Right cardiac atrium (tissue), 5 donors: ENCODE measurements at regions not wholly inside any gene's neighbourhood (a gene's known extent, or its start where the extent isn't known, plus 50 kb on each side); places are given as distances from the start of the nearest gene placed in this dataset.

Experiments used
- ATAC-seq, 2 donors: fragments of 200-7000 bp; cut with Tn5 transposase; one replicate each; pipeline versions ENCODE4 v1.8.0 to v1.9.1; 2020; ENCODE audit warnings: moderate library complexity in 2 of 2, mild to moderate bottlenecking in 1 of 2
- DNase-seq, 3 donors: peaks; one replicate each; pipeline ENCODE4 v3.0.0-alpha.2; 2020
- H3K27ac ChIP-seq: one replicate; pipeline ENCODE4 v1.5.1; 2013; ENCODE audit warnings: mild to moderate bottlenecking, low read length, control low read depth, moderate library complexity
- H3K27me3 ChIP-seq: one replicate; pipeline ENCODE4 v1.6.1; 2013; ENCODE audit not compliant: control insufficient read depth, insufficient read depth
- H3K4me1 ChIP-seq: one replicate; pipeline ENCODE4 v1.6.1; 2013; ENCODE audit warnings: low read length; ENCODE audit not compliant: control insufficient read depth, insufficient read depth
- H3K4me3 ChIP-seq: one replicate; pipeline ENCODE4 v1.5.1; 2013; ENCODE audit warnings: low read length, control low read depth
- H3K9me3 ChIP-seq: one replicate; pipeline ENCODE4 v1.6.1; 2013; ENCODE audit warnings: low read length; ENCODE audit not compliant: control insufficient read depth
- WGBS: extraction: QIAGEN DNeasy Blood & Tissue Kit; methylation state at CpG from one replicate; pipeline ENCODE4 v1.1.7; 2013; 5-methylcytosine and 5-hydroxymethylcytosine counted together
- intact Hi-C, 4 donors: fragments of 100-400 bp; cut with DNase I; formaldehyde crosslinking; loops; one replicate each; pipeline versions ENCODE4 v1.11.0 to v1.14.0; 2022 to 2023
- donor health status: healthy with polysubstance abuse.
- donor health status: DM: no; HTN: yes; CAD: no.
- donor health status: DM: no; HTN: no; CAD: no.
- donor health status: DM: no; HTN: yes; CAD: no; lungs with severe emphysema.
- donor health status: DM: yes; HTN: yes; CAD: no.

DNA sequence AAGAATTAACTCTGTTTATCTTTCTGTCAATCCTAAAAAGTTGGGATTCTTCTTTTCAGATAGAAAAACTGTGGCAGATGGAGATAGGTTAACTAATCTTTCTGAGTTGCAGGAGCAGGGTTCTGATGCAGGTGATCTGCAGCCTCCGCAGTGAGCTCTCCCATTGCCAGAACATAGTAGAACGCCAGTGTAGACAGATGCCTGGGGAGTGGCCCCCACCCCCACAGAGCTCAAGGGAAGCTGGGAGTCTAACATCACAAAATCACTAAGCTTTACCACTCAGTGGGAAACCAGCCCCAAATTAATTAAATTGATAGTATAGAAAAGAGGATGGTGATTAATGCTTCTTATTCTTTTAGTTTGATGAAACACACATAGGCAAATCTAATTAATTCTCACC lies 295.0 kb upstream of the ATP10A start:
- no peaks in the 10 kb centered on the region for H3K4me1 ChIP-seq
- H3K27me3 ChIP-seq: no peaks in the 10 kb centered on the region
- 87% methylated on average over 2 of the region's 2 CpGs for WGBS
- H3K4me3 ChIP-seq: no peak overlapping the region
- intact Hi-C loops: loop anchor here in 1 of 4 donors (10.0 kb wide), 1 partner anchor 63 kb away; no protein-coding TSS in a partner anchor
- no peak overlapping the region for H3K27ac ChIP-seq
- DNase-seq: no peak
- no peak for ATAC-seq
- H3K9me3 ChIP-seq: no peaks in the 10 kb centered on the region

DNA sequence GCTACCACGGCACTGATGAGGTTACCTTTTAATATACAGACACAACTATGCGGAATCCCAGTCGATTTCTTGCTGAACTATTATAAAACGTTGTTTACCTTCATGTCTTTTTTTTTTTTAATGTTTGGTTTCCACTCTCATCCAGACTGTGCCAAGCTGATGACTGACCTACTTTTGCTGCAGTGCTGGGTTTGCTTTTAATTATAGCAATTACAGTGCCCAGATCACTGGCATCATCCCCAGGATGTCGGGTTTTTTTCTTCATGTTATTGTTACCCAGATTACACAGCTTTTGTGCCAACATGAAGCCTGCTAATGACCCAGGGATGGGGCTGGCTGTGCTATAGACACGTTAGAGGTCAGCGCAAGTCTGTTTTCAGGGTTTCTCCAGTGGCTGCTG lies 294.0 kb upstream of the ATP10A start:
- DNase-seq (no peak), ATAC-seq (peak in 1 of 2 donors; percentile 16)
- intact Hi-C loops: loop anchor here in 1 of 4 donors (10.0 kb wide), 1 partner anchor 62 kb away; no protein-coding TSS in a partner anchor
- WGBS: 64% methylated on average over 7 of the region's 7 CpGs
- Histone ChIP-seq H3K9me3 (no peaks in the 10 kb centered on the region), H3K4me3 (no peak overlapping the region), H3K4me1 (no peaks in the 10 kb centered on the region), H3K27me3 (no peaks in the 10 kb centered on the region), H3K27ac (no peak overlapping the region)

DNA sequence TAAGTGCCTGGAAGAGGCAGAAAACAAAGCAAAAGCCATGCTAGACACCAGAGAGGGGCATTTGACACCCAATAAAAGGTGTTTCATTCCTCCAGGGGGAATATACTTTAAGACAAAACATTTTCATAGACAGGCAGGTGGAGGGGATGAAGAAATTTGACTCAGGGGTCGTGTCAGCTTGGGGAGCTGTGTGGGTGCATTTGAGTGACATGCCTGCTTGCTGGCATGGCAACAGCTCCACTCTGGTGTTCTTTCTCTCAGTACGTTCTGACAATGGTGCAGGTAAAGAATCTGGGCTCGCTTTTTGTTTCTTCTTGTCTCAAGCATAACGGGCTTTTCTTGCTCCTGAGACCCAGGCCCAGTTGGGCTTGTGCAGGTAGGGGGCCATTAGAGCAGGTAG lies 292.9 kb upstream of the ATP10A start:
- H3K27ac ChIP-seq: no peak overlapping the region
- no peaks in the 10 kb centered on the region for H3K4me1 ChIP-seq
- no peak for DNase-seq
- intact Hi-C loops: loop anchor here in 1 of 4 donors (10.0 kb wide), 1 partner anchor 61 kb away; no protein-coding TSS in a partner anchor
- WGBS: 71% methylated on average over 4 of the region's 4 CpGs
- H3K9me3 ChIP-seq: no peaks in the 10 kb centered on the region
- no peak overlapping the region for H3K4me3 ChIP-seq
- no peak for ATAC-seq
- H3K27me3 ChIP-seq: no peaks in the 10 kb centered on the region

DNA sequence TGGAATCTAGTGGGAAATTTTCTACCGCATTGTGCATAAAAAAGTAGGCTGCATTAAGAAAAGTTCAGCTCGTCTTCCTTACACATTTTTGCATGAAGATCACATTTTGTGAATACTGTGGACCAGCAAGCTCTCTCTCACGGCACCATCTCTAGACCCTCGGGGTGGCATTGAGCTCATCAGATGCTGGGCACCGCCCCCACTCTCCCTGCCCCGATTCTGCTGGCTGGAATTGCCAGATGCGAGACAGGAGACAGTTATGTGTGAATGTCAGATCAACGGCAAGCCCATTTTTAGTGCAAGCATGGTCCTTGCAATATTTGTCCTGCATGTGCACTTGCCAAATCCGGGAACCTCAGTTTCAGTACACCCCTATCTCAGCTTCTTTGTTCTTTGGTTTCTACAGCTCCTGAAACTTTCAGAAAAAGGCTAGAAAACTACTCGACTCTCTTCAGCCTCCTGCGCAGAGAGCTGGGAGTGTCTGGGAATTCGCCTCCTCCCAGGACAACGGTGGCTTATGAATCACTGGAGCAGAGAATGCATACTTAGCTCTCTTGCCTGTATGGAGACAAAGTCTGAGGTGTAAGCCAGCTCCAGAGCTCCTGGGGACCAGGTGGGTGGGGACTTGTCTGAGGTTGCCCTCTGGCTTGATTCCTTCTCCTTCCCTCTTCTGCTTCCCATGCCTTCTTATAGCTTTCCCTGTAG lies 285.2 kb upstream of the ATP10A start:
- Histone ChIP-seq H3K27me3 (no peaks in the 10 kb centered on the region), H3K4me3 (no peak overlapping the region), H3K9me3 (no peaks in the 10 kb centered on the region), H3K4me1 (no peaks in the 10 kb centered on the region), H3K27ac (no peak overlapping the region)
- WGBS: 78% methylated on average over 13 of the region's 13 CpGs
- DNase-seq: no peak
- ATAC-seq: no peak
- intact Hi-C loops: no loop called here

DNA sequence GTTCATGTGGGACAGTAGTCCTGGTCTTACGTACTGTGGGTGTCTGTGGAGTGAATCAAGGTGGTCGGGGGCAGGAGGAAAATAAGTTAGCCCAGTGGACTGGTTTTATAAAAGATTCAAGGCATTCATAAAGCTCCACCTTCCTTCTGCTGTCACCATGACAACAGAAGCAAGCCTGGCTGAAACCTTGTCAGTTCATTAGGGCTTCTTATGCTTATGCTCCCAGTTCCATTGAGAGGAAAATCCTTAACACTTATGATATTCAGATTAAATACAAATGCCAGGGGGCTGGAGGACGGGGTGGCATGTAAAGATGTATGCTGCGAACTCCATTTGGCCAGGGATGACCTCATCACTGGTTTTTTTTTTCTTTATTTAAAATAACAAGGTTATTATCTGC lies 283.1 kb upstream of the ATP10A start:
- Histone ChIP-seq H3K9me3 (no peaks in the 10 kb centered on the region), H3K27ac (no peak overlapping the region), H3K4me3 (no peak overlapping the region), H3K27me3 (no peaks in the 10 kb centered on the region), H3K4me1 (no peaks in the 10 kb centered on the region)
- intact Hi-C loops: no loop called here
- ATAC-seq: no peak
- DNase-seq: no peak
- WGBS: 55% methylated on average over 4 of the region's 4 CpGs

DNA sequence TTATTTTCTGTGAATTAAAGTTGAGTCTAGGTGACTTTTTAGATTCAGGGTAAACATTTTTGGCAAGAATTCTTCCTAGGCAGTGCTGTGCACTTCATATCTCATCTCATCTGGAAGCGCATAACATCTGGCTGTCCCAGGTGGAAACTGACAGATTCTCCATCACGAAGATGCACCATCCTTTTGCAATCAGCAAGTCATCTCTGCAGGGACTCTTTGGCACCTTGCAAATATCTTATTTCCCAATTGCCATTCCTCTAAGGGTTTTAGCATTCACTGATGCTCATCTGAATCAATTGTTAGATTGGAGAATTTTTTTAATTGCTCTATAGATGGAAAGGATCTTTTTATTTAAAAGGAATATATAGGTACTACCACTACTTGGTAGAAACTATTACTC lies 282.7 kb upstream of the ATP10A start:
- DNase-seq (no peak), ATAC-seq (no peak)
- H3K4me3 ChIP-seq: no peak overlapping the region
- H3K27ac ChIP-seq: no peak overlapping the region
- 75% methylated on average over 2 of the region's 2 CpGs for WGBS
- intact Hi-C loops: no loop called here
- H3K4me1 ChIP-seq: no peaks in the 10 kb centered on the region
- H3K27me3 ChIP-seq: no peaks in the 10 kb centered on the region
- H3K9me3 ChIP-seq: no peaks in the 10 kb centered on the region

DNA sequence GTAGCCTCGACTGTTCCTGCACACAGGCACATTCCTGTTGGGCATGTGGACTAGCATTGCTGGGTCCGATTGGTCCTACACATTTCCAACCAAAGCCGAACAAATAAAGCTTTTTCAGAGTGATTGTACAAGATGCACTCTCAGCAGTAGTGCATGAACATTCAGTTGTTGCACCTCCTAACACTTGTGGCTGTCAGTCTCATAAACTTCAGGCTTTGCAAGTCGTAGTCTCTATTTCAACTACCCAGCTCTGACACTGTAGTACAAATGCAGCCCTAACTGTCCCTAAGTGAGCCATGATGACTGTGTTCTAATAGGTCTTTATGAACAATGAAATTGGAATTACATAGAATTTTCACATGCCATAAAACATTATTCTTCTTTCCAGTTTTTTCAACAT lies 281.7 kb upstream of the ATP10A start:
- Histone ChIP-seq H3K4me3 (no peak overlapping the region), H3K4me1 (no peaks in the 10 kb centered on the region), H3K27me3 (no peaks in the 10 kb centered on the region), H3K27ac (no peak overlapping the region), H3K9me3 (no peaks in the 10 kb centered on the region)
- no peak for DNase-seq
- intact Hi-C loops: no loop called here
- 72% methylated on average over 4 of the region's 4 CpGs for WGBS
- ATAC-seq: no peak

DNA sequence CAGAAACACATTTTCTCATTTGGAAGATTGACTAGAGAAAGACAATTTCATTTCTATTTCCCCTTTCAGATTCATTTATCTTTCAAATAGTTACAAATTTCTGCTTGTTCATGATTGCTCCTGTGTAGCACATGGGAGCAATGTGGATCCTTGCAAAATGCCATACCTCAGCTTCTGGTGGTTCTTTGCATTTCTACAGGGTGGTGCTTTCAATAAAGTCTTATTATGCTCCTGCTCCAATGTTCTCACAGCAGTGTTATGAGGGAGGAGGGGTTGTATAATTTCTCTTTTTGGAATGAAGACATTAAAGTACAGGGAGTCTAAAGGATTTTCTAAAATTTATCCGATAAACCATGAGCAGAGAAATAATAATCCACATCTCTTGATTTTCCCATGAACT lies 280.1 kb upstream of the ATP10A start:
- WGBS: 84% methylated on average over 1 of the region's 1 CpG
- intact Hi-C loops: no loop called here
- H3K27me3 ChIP-seq: no peaks in the 10 kb centered on the region
- no peak for DNase-seq
- no peaks in the 10 kb centered on the region for H3K4me1 ChIP-seq
- H3K27ac ChIP-seq: no peak overlapping the region
- no peak overlapping the region for H3K4me3 ChIP-seq
- no peak for ATAC-seq
- no peaks in the 10 kb centered on the region for H3K9me3 ChIP-seq

DNA sequence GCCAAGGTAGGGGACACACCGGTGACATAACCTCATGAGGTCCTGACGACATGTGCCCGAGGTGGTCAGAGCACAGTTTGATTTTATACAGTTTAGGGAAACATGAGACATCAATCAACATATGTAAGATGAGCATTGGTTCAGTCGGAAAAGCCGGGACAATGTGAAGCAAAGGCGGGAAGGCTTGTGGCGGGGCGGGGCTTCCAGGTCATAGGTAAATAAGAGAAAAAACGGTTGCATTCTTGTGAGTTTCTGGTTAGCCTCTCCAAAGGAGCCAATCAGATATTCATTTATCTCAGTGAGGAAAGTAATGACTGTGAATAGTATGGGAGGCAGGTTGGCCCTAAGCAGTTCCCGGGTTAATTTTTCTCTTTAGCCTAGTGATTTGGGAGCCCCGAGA lies 271.7 kb upstream of the ATP10A start:
- Histone ChIP-seq H3K27ac (no peak overlapping the region), H3K4me3 (no peak overlapping the region), H3K27me3 (peaks cover 3% of the 10 kb centered on the region), H3K9me3 (no peaks in the 10 kb centered on the region), H3K4me1 (no peaks in the 10 kb centered on the region)
- DNase-seq: no peak
- ATAC-seq: no peak
- WGBS: 77% methylated on average over 11 of the region's 11 CpGs
- intact Hi-C loops: no loop called here

DNA sequence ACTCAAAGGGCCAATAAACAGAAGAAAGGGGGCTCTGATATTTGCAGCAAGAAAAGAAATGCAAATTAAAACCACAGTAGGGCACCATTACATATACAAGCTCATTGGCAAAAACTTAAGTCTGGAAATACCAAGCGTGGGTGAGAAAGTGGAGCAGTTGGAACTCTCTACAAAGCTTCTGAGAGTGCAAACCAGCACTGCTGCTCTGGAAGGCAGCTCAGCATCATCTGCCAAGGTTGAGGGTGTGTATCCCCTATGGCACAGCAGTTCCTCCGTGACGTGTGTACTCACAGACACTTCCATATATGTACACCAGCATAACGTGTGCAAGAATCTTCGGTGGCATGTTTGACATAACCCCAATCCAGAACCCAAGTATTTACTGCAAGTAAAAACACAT lies 271.0 kb upstream of the ATP10A start:
- Histone ChIP-seq H3K9me3 (no peaks in the 10 kb centered on the region), H3K4me3 (no peak overlapping the region), H3K4me1 (no peaks in the 10 kb centered on the region), H3K27ac (no peak overlapping the region), H3K27me3 (peaks cover 3% of the 10 kb centered on the region)
- no peak for DNase-seq
- WGBS: 84% methylated on average over 5 of the region's 5 CpGs
- intact Hi-C loops: no loop called here
- ATAC-seq: no peak

DNA sequence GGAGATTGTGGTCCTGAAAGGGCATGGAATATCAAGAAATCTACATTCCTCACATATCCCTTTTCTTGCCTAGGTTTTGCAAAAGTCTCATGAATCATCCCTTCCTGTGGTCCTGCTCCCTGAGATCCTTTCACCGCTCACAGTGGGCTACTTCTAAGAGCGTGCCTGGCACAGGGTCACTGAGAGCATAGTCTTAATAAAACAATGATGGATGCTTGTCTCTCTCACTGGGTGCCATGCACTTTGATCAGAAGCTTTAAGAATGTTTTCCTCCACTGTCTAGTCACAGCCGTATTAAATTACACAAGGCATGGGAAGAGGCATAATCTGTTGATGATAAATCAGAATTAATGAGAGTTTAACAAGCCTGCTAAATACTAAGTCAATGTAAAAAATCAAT lies 269.7 kb upstream of the ATP10A start:
- DNase-seq: no peak
- ATAC-seq: no peak
- intact Hi-C loops: no loop called here
- 43% methylated on average over 3 of the region's 3 CpGs for WGBS
- H3K4me1 ChIP-seq: no peaks in the 10 kb centered on the region
- H3K27ac ChIP-seq: no peak overlapping the region
- peaks cover 3% of the 10 kb centered on the region for H3K27me3 ChIP-seq
- no peaks in the 10 kb centered on the region for H3K9me3 ChIP-seq
- H3K4me3 ChIP-seq: no peak overlapping the region

DNA sequence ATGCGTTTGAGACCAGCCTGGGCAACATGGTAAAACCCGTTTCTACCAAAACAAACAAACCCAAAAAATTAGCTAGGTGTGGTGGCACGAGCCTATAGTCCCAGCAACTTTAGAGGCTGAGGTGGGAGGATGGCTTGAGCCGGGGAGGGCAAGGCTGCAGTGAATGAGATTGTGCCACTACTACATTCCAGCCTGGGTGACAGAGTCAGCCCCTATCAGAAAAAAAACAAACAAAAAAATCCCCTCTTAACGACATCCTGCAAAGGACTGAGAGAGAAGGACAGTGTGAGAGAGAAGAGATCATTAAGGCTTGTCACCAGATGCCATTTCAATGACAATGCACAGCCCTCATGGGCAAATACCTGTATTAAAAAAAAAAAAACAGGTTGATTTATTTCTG lies 266.7 kb upstream of the ATP10A start:
- peaks cover 3% of the 10 kb centered on the region for H3K27me3 ChIP-seq
- no peak for ATAC-seq
- DNase-seq: no peak
- intact Hi-C loops: no loop called here
- H3K27ac ChIP-seq: no peak overlapping the region
- H3K9me3 ChIP-seq: no peaks in the 10 kb centered on the region
- H3K4me3 ChIP-seq: no peak overlapping the region
- WGBS: 40% methylated on average over 5 of the region's 5 CpGs
- H3K4me1 ChIP-seq: no peaks in the 10 kb centered on the region
